Endodermal cell (in vitro differentiated cells): ENCODE measurements at regions not wholly inside any gene's neighbourhood (a gene's known extent, or its start where the extent isn't known, plus 50 kb on each side); places are given as distances from the start of the nearest gene placed in this dataset.

ENCODE experiments used
- DNase-seq: peaks from one replicate; pipeline ENCODE4 v3.0.0-alpha.2; 2017
- H3K27ac ChIP-seq: 2 replicates; pipeline ENCODE4 v1.5.1; 2013; ENCODE audit warnings: mild to moderate bottlenecking, low read depth, low read length, moderate library complexity
- H3K27me3 ChIP-seq: 2 replicates; pipeline ENCODE4 v1.6.1; 2013; ENCODE audit warnings: mild to moderate bottlenecking, low read length, moderate library complexity; ENCODE audit not compliant: insufficient read depth, control insufficient read depth, poor library complexity, severe bottlenecking
- H3K36me3 ChIP-seq: 2 replicates; pipeline ENCODE4 v1.7.0; 2013; ENCODE audit warnings: mild to moderate bottlenecking, low read length, moderate library complexity; ENCODE audit not compliant: control insufficient read depth, insufficient read depth
- H3K4me1 ChIP-seq: one replicate; pipeline ENCODE4 v1.7.0; 2013; ENCODE audit warnings: low read length; ENCODE audit not compliant: control insufficient read depth, insufficient read depth
- H3K4me3 ChIP-seq: 2 replicates; pipeline ENCODE4 v1.5.1; 2013; ENCODE audit warnings: mild to moderate bottlenecking, low read length, moderate library complexity
- H3K9ac ChIP-seq: 2 replicates; pipeline ENCODE4 v1.6.1; 2013; ENCODE audit warnings: mild to moderate bottlenecking, low read length, moderate library complexity; ENCODE audit not compliant: poor library complexity, severe bottlenecking; ENCODE audit errors: extremely low read depth
- H3K9me3 ChIP-seq: 2 replicates; pipeline ENCODE4 v1.6.1; 2013; ENCODE audit warnings: mild to moderate bottlenecking, low read length, moderate library complexity; ENCODE audit not compliant: control insufficient read depth
- H3K27ac Mint-ChIP-seq: 2 replicates; pipeline ENCODE4 v1.8.0; 2020; ENCODE audit warnings: mixed read lengths
- H3K27me3 Mint-ChIP-seq: 2 replicates; pipeline ENCODE4 v1.8.0; 2021; ENCODE audit warnings: mild to moderate bottlenecking, mixed read lengths; ENCODE audit not compliant: insufficient read depth
- H3K36me3 Mint-ChIP-seq: 2 replicates; pipeline ENCODE4 v1.8.0; 2020; ENCODE audit warnings: low read depth, mixed read lengths
- H3K4me1 Mint-ChIP-seq: 2 replicates; pipeline ENCODE4 v1.8.0; 2020; ENCODE audit warnings: mixed read lengths
- H3K4me3 Mint-ChIP-seq: 2 replicates; pipeline ENCODE4 v1.8.0; 2020; ENCODE audit warnings: mild to moderate bottlenecking, moderate library complexity, mixed read lengths
- H3K9me3 Mint-ChIP-seq: 2 replicates; pipeline ENCODE4 v1.8.0; 2020; ENCODE audit warnings: mild to moderate bottlenecking, mixed read lengths
- WGBS, 2 experiments: methylation state at CpG; one replicate each; pipeline versions ENCODE4 v1.1.5 to v1.1.7; 2013; ENCODE audit warnings: missing lambda C conversion rate in 2 of 2, mixed read lengths in 1 of 2; ENCODE audit not compliant: insufficient coverage in 1 of 2, insufficient read length in 1 of 2; 5-methylcytosine and 5-hydroxymethylcytosine counted together
- TF ChIP-seq, protein P1 (sequence below): fragments of 200-600 bp; sonication (generic); conservative IDR thresholded peaks from 2 replicates; pipeline ENCODE4 v1.5.0; 2021; ENCODE audit warnings: antibody characterized with exemption, mild to moderate bottlenecking

DNA sequence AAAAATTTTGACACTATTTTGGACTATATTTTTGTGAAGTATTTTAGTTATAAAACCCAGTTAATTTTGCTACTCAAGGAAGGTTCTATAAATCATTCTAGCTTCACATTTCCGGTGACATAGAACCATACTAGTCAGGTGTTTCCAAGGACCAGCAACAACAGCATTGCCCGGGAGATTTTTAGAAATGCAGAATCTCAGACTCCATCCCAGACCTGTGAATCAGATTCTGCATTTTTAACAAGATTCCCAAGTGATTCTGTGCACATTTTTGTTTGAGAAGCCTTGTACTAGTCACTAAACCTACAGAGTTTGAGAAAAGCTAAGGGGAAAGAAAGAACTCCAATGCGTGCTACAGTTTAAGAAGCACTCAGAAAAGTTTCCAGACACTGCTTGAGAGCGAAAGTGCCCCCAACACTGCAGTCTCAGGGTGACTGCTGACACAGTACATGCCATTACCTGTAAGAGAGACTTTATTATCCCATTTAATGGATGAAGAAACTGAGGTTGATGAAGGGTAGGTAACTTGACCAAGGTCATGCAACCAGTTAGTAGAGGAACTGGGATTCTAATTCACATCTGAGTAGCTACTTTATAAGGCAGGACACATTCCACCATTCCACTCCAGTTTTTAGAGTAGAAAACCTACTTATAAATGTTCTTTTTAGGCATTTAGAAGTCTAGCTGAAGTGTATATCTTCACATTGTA is 49.7 kb upstream of the USP3 start:
- Histone ChIP-seq H3K9ac (no peak overlapping the region), H3K4me3 (no peak overlapping the region), H3K4me1 (peaks cover 6% of the 10 kb centered on the region), H3K27ac (no peak overlapping the region), H3K27me3 (no peaks in the 10 kb centered on the region), H3K36me3 (no peaks in the 10 kb centered on the region), H3K9me3 (peaks cover 10% of the 10 kb centered on the region)
- WGBS, 2 experiments = 80 to 84% methylated on average over 3 to 4 of the region's 4 CpGs
- Mint-ChIP-seq H3K9me3 (peaks cover 18% of the 10 kb centered on the region), H3K36me3 (peaks cover 7% of the 10 kb centered on the region), H3K4me3 (no peak overlapping the region), H3K27me3 (no peaks in the 10 kb centered on the region), H3K27ac (no peak overlapping the region), H3K4me1 (peaks cover 13% of the 10 kb centered on the region)
- TF ChIP-seq, protein P1, sequence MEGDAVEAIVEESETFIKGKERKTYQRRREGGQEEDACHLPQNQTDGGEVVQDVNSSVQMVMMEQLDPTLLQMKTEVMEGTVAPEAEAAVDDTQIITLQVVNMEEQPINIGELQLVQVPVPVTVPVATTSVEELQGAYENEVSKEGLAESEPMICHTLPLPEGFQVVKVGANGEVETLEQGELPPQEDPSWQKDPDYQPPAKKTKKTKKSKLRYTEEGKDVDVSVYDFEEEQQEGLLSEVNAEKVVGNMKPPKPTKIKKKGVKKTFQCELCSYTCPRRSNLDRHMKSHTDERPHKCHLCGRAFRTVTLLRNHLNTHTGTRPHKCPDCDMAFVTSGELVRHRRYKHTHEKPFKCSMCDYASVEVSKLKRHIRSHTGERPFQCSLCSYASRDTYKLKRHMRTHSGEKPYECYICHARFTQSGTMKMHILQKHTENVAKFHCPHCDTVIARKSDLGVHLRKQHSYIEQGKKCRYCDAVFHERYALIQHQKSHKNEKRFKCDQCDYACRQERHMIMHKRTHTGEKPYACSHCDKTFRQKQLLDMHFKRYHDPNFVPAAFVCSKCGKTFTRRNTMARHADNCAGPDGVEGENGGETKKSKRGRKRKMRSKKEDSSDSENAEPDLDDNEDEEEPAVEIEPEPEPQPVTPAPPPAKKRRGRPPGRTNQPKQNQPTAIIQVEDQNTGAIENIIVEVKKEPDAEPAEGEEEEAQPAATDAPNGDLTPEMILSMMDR = no peak
- no peak for DNase-seq
